SU-DHL-6 (cell line): ENCODE measurements at regions not wholly inside any gene's neighbourhood (a gene's known extent, or its start where the extent isn't known, plus 50 kb on each side); places are given as distances from the start of the nearest gene placed in this dataset.

ENCODE experiments used
- H2AFZ ChIP-seq: fragments of 200-600 bp; sonication (generic); 2 replicates; pipeline ENCODE4 v1.6.1; 2014; ENCODE audit warnings: low read depth, mild to moderate bottlenecking, moderate library complexity, mixed read lengths, antibody characterized with exemption, low read length; ENCODE audit not compliant: severe bottlenecking
- H3F3A ChIP-seq: fragments of 200-600 bp; shearing (Covaris generic); 2 replicates; pipeline ENCODE4 v1.6.0; 2016; ENCODE audit warnings: antibody characterized with exemption, mild to moderate bottlenecking; ENCODE audit not compliant: insufficient read depth
- H3K27ac ChIP-seq: fragments of 200-600 bp; sonication (generic); 2 replicates; pipeline ENCODE4 v1.5.1; 2016; ENCODE audit warnings: low read depth, mild to moderate bottlenecking, low read length, moderate library complexity, mixed read lengths
- H3K27me3 ChIP-seq: fragments of 200-600 bp; sonication (generic), shearing (Covaris generic); 2 replicates; pipeline ENCODE4 v1.6.0; 2014; ENCODE audit warnings: mild to moderate bottlenecking, low read length
- H3K36me3 ChIP-seq: fragments of 200-600 bp; sonication (generic); 2 replicates; pipeline ENCODE4 v1.6.1; 2014; ENCODE audit warnings: mild to moderate bottlenecking, low read length, mixed read lengths
- H3K4me2 ChIP-seq: fragments of 300-600, 200-600 bp; shearing (Covaris generic), sonication (generic); 2 replicates; pipeline ENCODE4 v1.6.0; 2014; ENCODE audit warnings: low read length, low read depth, mild to moderate bottlenecking; ENCODE audit not compliant: poor library complexity, severe bottlenecking
- H3K4me3 ChIP-seq: fragments of 200-600 bp; sonication (generic); 2 replicates; pipeline ENCODE4 v1.5.1; 2014; ENCODE audit warnings: antibody characterized with exemption, low read length, mild to moderate bottlenecking, mixed read lengths; ENCODE audit not compliant: insufficient read depth, poor library complexity, severe bottlenecking
- H3K79me2 ChIP-seq: fragments of 200-600 bp; sonication (generic); 2 replicates; pipeline ENCODE4 v1.6.1; 2014; ENCODE audit warnings: mild to moderate bottlenecking, low read length, moderate library complexity; ENCODE audit not compliant: insufficient read depth
- H3K9ac ChIP-seq: fragments of 200-600 bp; sonication (generic); 2 replicates; pipeline ENCODE4 v1.7.0; 2014; ENCODE audit warnings: mild to moderate bottlenecking, low read length
- H3K9me2 ChIP-seq: fragments of 200-600 bp; sonication (generic); replicated peaks from 2 replicates; pipeline ENCODE4 v1.6.1; 2014; ENCODE audit warnings: low read length; ENCODE audit not compliant: insufficient read depth
- H3K9me3 ChIP-seq: fragments of 200-600 bp; sonication (generic); 2 replicates; pipeline ENCODE4 v1.6.1; 2014; ENCODE audit warnings: low read length, mixed read lengths; ENCODE audit not compliant: insufficient read depth
- H4K20me1 ChIP-seq: fragments of 200-600 bp; sonication (generic); 2 replicates; pipeline ENCODE4 v1.6.1; 2014; ENCODE audit warnings: low read depth, mild to moderate bottlenecking, antibody characterized with exemption, low read length, moderate library complexity, mixed read lengths
- CTCF ChIP-seq: fragments of 200-600 bp; sonication (generic); IDR thresholded peaks from one replicate; pipeline ENCODE4 v1.5.1; 2017; ENCODE audit warnings: antibody characterized with exemption, mild to moderate bottlenecking, low read length, moderate library complexity; ENCODE audit not compliant: insufficient read depth, poor library complexity, severe bottlenecking
- EZH2phosphoT487 ChIP-seq: fragments of 200-600 bp; sonication (generic), shearing (Covaris generic); conservative IDR thresholded peaks from 2 replicates; pipeline ENCODE4 v1.6.1; 2018; ENCODE audit warnings: mild to moderate bottlenecking, antibody characterized with exemption, low read length, moderate library complexity, mixed read lengths

GRCh38 chr11:19380375-19380774, 139.6 kb upstream of the E2F8 start:
- no peaks in the 10 kb centered on the region for H3K9me2 ChIP-seq
- no peaks in the 10 kb centered on the region for H3K79me2 ChIP-seq
- TF ChIP-seq EZH2phosphoT487 = no peak
- TF ChIP-seq CTCF = no peak
- no peak overlapping the region for H3K9ac ChIP-seq
- H3K27ac ChIP-seq = no peak overlapping the region
- H3K4me2 ChIP-seq = no peak overlapping the region
- no peak overlapping the region for H3K4me3 ChIP-seq
- H3K36me3 ChIP-seq = no peaks in the 10 kb centered on the region
- H2AFZ ChIP-seq = no peak overlapping the region
- H3K27me3 ChIP-seq = no peaks in the 10 kb centered on the region
- no peaks in the 10 kb centered on the region for H3F3A ChIP-seq
- no peaks in the 10 kb centered on the region for H4K20me1 ChIP-seq
- no peaks in the 10 kb centered on the region for H3K9me3 ChIP-seq

GRCh38 chr11:19379465-19379864, 138.7 kb upstream of the E2F8 start:
- Histone ChIP-seq H2AFZ (no peak overlapping the region), H3K79me2 (no peaks in the 10 kb centered on the region)

GRCh38 chr11:19378814-19379213, 138.1 kb upstream of the E2F8 start:
- H3K36me3 ChIP-seq = no peaks in the 10 kb centered on the region
- H3K27ac ChIP-seq = no peak overlapping the region
- no peak overlapping the region for H3K4me3 ChIP-seq
- no peaks in the 10 kb centered on the region for H3K79me2 ChIP-seq
- no peaks in the 10 kb centered on the region for H3F3A ChIP-seq
- no peak overlapping the region for H3K9ac ChIP-seq
- H3K9me2 ChIP-seq = no peaks in the 10 kb centered on the region
- no peak overlapping the region for H2AFZ ChIP-seq
- TF ChIP-seq EZH2phosphoT487 = no peak
- no peak for TF ChIP-seq CTCF
- H3K4me2 ChIP-seq = no peak overlapping the region
- no peaks in the 10 kb centered on the region for H3K27me3 ChIP-seq
- no peaks in the 10 kb centered on the region for H3K9me3 ChIP-seq
- no peaks in the 10 kb centered on the region for H4K20me1 ChIP-seq

More at GRCh38 chr11:19379465-19379864, 138.7 kb upstream of the E2F8 start:
- Histone ChIP-seq H3K27me3 (no peaks in the 10 kb centered on the region), H3K27ac (no peak overlapping the region), H3K9ac (no peak overlapping the region), H3K9me2 (no peaks in the 10 kb centered on the region), H3F3A (no peaks in the 10 kb centered on the region), H3K4me2 (no peak overlapping the region), H3K4me3 (no peak overlapping the region), H3K36me3 (no peaks in the 10 kb centered on the region), H3K9me3 (no peaks in the 10 kb centered on the region), H4K20me1 (no peaks in the 10 kb centered on the region)
- TF ChIP-seq EZH2phosphoT487 (no peak), CTCF (no peak)
